HEK293 (cell line): ENCODE measurements at regions not wholly inside any gene's neighbourhood (a gene's known extent, or its start where the extent isn't known, plus 50 kb on each side); places are given as distances from the start of the nearest gene placed in this dataset.

Experiments
- EGR2 ChIP-seq: fragments of 450-650 bp; formaldehyde crosslinking; IDR thresholded peaks from 2 replicates; pipeline ENCODE4 v1.5.1; 2016; ENCODE audit warnings: low read depth, missing biosample characterization, missing genetic modification characterization
- TRIM28 ChIP-seq: IDR thresholded peaks from 2 replicates; pipeline ENCODE4 v1.6.1; 2011; ENCODE audit warnings: low read length, control low read depth, borderline replicate concordance
- ZBTB48 ChIP-seq: fragments of 450-650 bp; formaldehyde crosslinking; IDR thresholded peaks from 2 replicates; pipeline ENCODE4 v1.5.1; 2016; ENCODE audit warnings: missing biosample characterization, missing genetic modification characterization
- ZEB2 ChIP-seq: fragments of 450-650 bp; formaldehyde crosslinking; IDR thresholded peaks from 2 replicates; pipeline ENCODE4 v1.5.1; 2016; ENCODE audit warnings: missing biosample characterization, missing genetic modification characterization
- ZNF10 ChIP-seq: fragments of 450-650 bp; formaldehyde crosslinking; IDR thresholded peaks from 2 replicates; pipeline ENCODE4 v1.5.1; 2017; ENCODE audit warnings: missing biosample characterization, missing genetic modification characterization
- ZNF132 ChIP-seq: fragments of 450-650 bp; formaldehyde crosslinking; IDR thresholded peaks from 2 replicates; pipeline ENCODE4 v1.5.1; 2017; ENCODE audit warnings: missing biosample characterization, missing genetic modification characterization, borderline replicate concordance
- ZNF184 ChIP-seq: fragments of 450-650 bp; IDR thresholded peaks from 2 replicates; pipeline ENCODE4 v1.5.1; 2018; ENCODE audit warnings: missing biosample characterization, mild to moderate bottlenecking, missing genetic modification characterization
- ZNF211 ChIP-seq: fragments of 450-650 bp; formaldehyde crosslinking; IDR thresholded peaks from 2 replicates; pipeline ENCODE4 v1.5.1; 2016; ENCODE audit warnings: low read depth, missing biosample characterization, missing genetic modification characterization
- ZNF214 ChIP-seq: fragments of 450-650 bp; formaldehyde crosslinking; IDR thresholded peaks from 2 replicates; pipeline ENCODE4 v1.5.1; 2017; ENCODE audit warnings: missing biosample characterization, mild to moderate bottlenecking, missing genetic modification characterization, borderline replicate concordance
- ZNF223 ChIP-seq: fragments of 450-650 bp; formaldehyde crosslinking; IDR thresholded peaks from 2 replicates; pipeline ENCODE4 v1.5.1; 2016; ENCODE audit warnings: missing biosample characterization, missing genetic modification characterization
- ZNF366 ChIP-seq: fragments of 450-650 bp; formaldehyde crosslinking; conservative IDR thresholded peaks from 2 replicates; pipeline ENCODE4 v1.5.1; 2016; ENCODE audit warnings: missing biosample characterization, missing genetic modification characterization
- ZNF48 ChIP-seq: fragments of 450-650 bp; formaldehyde crosslinking; IDR thresholded peaks from 2 replicates; pipeline ENCODE4 v1.5.1; 2016; ENCODE audit warnings: missing biosample characterization, missing genetic modification characterization
- ZNF521 ChIP-seq: fragments of 450-650 bp; formaldehyde crosslinking; IDR thresholded peaks from 2 replicates; pipeline ENCODE4 v1.5.1; 2017; ENCODE audit warnings: missing biosample characterization, mild to moderate bottlenecking, missing genetic modification characterization
- ZNF529 ChIP-seq: fragments of 450-650 bp; formaldehyde crosslinking; IDR thresholded peaks from 2 replicates; pipeline ENCODE4 v1.5.1; 2017; ENCODE audit warnings: missing genetic modification characterization, missing biosample characterization; ENCODE audit not compliant: insufficient replicate concordance
- ZNF610 ChIP-seq: fragments of 450-650 bp; formaldehyde crosslinking; IDR thresholded peaks from 2 replicates; pipeline ENCODE4 v1.5.1; 2016; ENCODE audit warnings: missing biosample characterization, missing genetic modification characterization, borderline replicate concordance
- ZNF624 ChIP-seq: fragments of 450-650 bp; formaldehyde crosslinking; IDR thresholded peaks from 2 replicates; pipeline ENCODE4 v1.5.1; 2017; ENCODE audit warnings: missing biosample characterization, missing genetic modification characterization
- ZNF76 ChIP-seq: fragments of 450-650 bp; formaldehyde crosslinking; IDR thresholded peaks from 2 replicates; pipeline ENCODE4; 2016; ENCODE audit warnings: low read depth, missing biosample characterization, missing genetic modification characterization, borderline replicate concordance
- ZNF768 ChIP-seq: fragments of 450-650 bp; formaldehyde crosslinking; IDR thresholded peaks from 2 replicates; pipeline ENCODE4 v1.5.1; 2018; ENCODE audit warnings: missing biosample characterization, mild to moderate bottlenecking, missing genetic modification characterization
- ZNF792 ChIP-seq: fragments of 450-650 bp; formaldehyde crosslinking; IDR thresholded peaks from 2 replicates; pipeline ENCODE4 v1.5.1; 2016; ENCODE audit warnings: missing biosample characterization, missing genetic modification characterization
- ZNF830 ChIP-seq: fragments of 450-650 bp; IDR thresholded peaks from 2 replicates; pipeline ENCODE4 v1.5.0; 2018; ENCODE audit warnings: missing biosample characterization, missing genetic modification characterization, low read depth, mild to moderate bottlenecking, moderate library complexity
- ZNF843 ChIP-seq: fragments of 450-650 bp; formaldehyde crosslinking; IDR thresholded peaks from 2 replicates; pipeline ENCODE4 v1.5.1; 2016; ENCODE audit warnings: missing biosample characterization, missing genetic modification characterization
- TF ChIP-seq, protein P1 (sequence below): fragments of 450-650 bp; formaldehyde crosslinking; IDR thresholded peaks from 2 replicates; pipeline ENCODE4 v1.5.1; 2017; ENCODE audit warnings: missing biosample characterization, missing genetic modification characterization
- TF ChIP-seq, protein P2 (sequence below): fragments of 450-650 bp; formaldehyde crosslinking; IDR thresholded peaks from 2 replicates; pipeline ENCODE4 v1.5.1; 2017; ENCODE audit warnings: missing biosample characterization, missing genetic modification characterization
- TF ChIP-seq, protein P3 (sequence below): fragments of 450-650 bp; formaldehyde crosslinking; IDR thresholded peaks from 2 replicates; pipeline ENCODE4 v1.5.1; 2016; ENCODE audit warnings: missing biosample characterization, missing genetic modification characterization
- TF ChIP-seq, protein P4 (sequence below): fragments of 450-650 bp; formaldehyde crosslinking; IDR thresholded peaks from 2 replicates; pipeline ENCODE4 v1.5.1; 2016; ENCODE audit warnings: missing biosample characterization, missing genetic modification characterization
- TF ChIP-seq, protein P5 (sequence below): fragments of 450-650 bp; formaldehyde crosslinking; IDR thresholded peaks from 2 replicates; pipeline ENCODE4 v1.5.1; 2016; ENCODE audit warnings: missing biosample characterization, missing genetic modification characterization
- TF ChIP-seq, protein P6 (sequence below): fragments of 450-650 bp; formaldehyde crosslinking; IDR thresholded peaks from 2 replicates; pipeline ENCODE4 v1.5.1; 2016; ENCODE audit warnings: missing biosample characterization, missing genetic modification characterization
- TF ChIP-seq, protein P7 (sequence below): fragments of 450-650 bp; formaldehyde crosslinking; IDR thresholded peaks from 2 replicates; pipeline ENCODE4 v1.5.1; 2016; ENCODE audit warnings: missing biosample characterization, missing genetic modification characterization
- TF ChIP-seq, protein P8 (sequence below): fragments of 450-650 bp; formaldehyde crosslinking; IDR thresholded peaks from 2 replicates; pipeline ENCODE4 v1.5.1; 2016; ENCODE audit warnings: missing biosample characterization, missing genetic modification characterization

DNA sequence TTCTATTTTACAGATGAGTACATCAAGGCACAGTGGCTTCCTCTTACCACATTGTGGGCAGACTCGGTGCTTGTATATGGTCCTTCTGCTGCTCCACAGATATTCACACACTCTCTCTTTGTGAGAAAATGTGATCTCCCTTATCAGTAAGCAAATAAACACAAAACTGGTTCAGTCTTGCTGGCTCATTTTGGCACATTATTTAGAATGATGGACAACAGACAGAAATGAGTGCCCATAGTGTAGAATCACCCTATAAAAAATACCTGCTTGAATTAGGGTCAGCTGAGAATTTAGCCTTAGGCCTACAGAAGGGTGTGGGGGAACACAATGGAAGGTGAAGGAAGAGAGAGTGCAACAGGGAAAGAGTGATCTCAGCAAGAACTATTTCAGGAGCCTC, 423.1 kb downstream of the HLX start (continued):
- TF ChIP-seq, protein P1, sequence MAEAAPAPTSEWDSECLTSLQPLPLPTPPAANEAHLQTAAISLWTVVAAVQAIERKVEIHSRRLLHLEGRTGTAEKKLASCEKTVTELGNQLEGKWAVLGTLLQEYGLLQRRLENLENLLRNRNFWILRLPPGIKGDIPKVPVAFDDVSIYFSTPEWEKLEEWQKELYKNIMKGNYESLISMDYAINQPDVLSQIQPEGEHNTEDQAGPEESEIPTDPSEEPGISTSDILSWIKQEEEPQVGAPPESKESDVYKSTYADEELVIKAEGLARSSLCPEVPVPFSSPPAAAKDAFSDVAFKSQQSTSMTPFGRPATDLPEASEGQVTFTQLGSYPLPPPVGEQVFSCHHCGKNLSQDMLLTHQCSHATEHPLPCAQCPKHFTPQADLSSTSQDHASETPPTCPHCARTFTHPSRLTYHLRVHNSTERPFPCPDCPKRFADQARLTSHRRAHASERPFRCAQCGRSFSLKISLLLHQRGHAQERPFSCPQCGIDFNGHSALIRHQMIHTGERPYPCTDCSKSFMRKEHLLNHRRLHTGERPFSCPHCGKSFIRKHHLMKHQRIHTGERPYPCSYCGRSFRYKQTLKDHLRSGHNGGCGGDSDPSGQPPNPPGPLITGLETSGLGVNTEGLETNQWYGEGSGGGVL (tag by site-specific recombination): no peak
- TF ChIP-seq, protein P2, sequence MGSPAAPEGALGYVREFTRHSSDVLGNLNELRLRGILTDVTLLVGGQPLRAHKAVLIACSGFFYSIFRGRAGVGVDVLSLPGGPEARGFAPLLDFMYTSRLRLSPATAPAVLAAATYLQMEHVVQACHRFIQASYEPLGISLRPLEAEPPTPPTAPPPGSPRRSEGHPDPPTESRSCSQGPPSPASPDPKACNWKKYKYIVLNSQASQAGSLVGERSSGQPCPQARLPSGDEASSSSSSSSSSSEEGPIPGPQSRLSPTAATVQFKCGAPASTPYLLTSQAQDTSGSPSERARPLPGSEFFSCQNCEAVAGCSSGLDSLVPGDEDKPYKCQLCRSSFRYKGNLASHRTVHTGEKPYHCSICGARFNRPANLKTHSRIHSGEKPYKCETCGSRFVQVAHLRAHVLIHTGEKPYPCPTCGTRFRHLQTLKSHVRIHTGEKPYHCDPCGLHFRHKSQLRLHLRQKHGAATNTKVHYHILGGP (tag by site-specific recombination): no peak
- TF ChIP-seq ZNF132 (no peak), TRIM28 (peak; percentile 84), ZNF223 (tag by site-specific recombination) (no peak), ZEB2 (tag by site-specific recombination) (peak; percentile 50; the same call in 1 of the 2 replicates), ZNF792 (tag by site-specific recombination) (no peak), ZNF843 (peak; percentile 93), ZNF184 (tag by site-specific recombination) (no peak), ZNF768 (tag by site-specific recombination) (no peak), EGR2 (tag by site-specific recombination) (no peak), ZNF529 (no peak), ZNF48 (tag by site-specific recombination) (no peak), ZNF521 (tag by site-specific recombination) (no peak), ZNF76 (no peak), ZBTB48 (tag by site-specific recombination) (0 out of 2 replicates have a peak, but pooled peaks have one; percentile 22), ZNF10 (tag by site-specific recombination) (no peak), ZNF624 (tag by site-specific recombination) (no peak), ZNF610 (peak; percentile 71), ZNF830 (tag by site-specific recombination) (no peak), ZNF211 (tag by site-specific recombination) (no peak), ZNF214 (tag by site-specific recombination) (no peak), ZNF366 (no peak)
- TF ChIP-seq, protein P3, sequence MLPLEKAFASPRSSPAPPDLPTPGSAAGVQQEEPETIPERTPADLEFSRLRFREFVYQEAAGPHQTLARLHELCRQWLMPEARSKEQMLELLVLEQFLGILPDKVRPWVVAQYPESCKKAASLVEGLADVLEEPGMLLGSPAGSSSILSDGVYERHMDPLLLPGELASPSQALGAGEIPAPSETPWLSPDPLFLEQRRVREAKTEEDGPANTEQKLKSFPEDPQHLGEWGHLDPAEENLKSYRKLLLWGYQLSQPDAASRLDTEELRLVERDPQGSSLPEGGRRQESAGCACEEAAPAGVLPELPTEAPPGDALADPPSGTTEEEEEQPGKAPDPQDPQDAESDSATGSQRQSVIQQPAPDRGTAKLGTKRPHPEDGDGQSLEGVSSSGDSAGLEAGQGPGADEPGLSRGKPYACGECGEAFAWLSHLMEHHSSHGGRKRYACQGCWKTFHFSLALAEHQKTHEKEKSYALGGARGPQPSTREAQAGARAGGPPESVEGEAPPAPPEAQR: no peak
- TF ChIP-seq, protein P4, sequence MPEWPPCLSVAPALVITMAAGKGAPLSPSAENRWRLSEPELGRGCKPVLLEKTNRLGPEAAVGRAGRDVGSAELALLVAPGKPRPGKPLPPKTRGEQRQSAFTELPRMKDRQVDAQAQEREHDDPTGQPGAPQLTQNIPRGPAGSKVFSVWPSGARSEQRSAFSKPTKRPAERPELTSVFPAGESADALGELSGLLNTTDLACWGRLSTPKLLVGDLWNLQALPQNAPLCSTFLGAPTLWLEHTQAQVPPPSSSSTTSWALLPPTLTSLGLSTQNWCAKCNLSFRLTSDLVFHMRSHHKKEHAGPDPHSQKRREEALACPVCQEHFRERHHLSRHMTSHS (tag by site-specific recombination): no peak
- TF ChIP-seq, protein P5, sequence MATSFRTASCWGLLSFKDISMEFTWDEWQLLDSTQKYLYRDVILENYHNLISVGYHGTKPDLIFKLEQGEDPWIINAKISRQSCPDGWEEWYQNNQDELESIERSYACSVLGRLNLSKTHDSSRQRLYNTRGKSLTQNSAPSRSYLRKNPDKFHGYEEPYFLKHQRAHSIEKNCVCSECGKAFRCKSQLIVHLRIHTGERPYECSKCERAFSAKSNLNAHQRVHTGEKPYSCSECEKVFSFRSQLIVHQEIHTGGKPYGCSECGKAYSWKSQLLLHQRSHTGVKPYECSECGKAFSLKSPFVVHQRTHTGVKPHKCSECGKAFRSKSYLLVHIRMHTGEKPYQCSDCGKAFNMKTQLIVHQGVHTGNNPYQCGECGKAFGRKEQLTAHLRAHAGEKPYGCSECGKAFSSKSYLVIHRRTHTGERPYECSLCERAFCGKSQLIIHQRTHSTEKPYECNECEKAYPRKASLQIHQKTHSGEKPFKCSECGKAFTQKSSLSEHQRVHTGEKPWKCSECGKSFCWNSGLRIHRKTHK: no peak
- TF ChIP-seq, protein P6, sequence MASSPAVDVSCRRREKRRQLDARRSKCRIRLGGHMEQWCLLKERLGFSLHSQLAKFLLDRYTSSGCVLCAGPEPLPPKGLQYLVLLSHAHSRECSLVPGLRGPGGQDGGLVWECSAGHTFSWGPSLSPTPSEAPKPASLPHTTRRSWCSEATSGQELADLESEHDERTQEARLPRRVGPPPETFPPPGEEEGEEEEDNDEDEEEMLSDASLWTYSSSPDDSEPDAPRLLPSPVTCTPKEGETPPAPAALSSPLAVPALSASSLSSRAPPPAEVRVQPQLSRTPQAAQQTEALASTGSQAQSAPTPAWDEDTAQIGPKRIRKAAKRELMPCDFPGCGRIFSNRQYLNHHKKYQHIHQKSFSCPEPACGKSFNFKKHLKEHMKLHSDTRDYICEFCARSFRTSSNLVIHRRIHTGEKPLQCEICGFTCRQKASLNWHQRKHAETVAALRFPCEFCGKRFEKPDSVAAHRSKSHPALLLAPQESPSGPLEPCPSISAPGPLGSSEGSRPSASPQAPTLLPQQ (tag by site-specific recombination): peak; percentile 35; the same call in 1 of the 2 replicates
- TF ChIP-seq, protein P7, sequence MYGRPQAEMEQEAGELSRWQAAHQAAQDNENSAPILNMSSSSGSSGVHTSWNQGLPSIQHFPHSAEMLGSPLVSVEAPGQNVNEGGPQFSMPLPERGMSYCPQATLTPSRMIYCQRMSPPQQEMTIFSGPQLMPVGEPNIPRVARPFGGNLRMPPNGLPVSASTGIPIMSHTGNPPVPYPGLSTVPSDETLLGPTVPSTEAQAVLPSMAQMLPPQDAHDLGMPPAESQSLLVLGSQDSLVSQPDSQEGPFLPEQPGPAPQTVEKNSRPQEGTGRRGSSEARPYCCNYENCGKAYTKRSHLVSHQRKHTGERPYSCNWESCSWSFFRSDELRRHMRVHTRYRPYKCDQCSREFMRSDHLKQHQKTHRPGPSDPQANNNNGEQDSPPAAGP: no peak
- TF ChIP-seq, protein P8, sequence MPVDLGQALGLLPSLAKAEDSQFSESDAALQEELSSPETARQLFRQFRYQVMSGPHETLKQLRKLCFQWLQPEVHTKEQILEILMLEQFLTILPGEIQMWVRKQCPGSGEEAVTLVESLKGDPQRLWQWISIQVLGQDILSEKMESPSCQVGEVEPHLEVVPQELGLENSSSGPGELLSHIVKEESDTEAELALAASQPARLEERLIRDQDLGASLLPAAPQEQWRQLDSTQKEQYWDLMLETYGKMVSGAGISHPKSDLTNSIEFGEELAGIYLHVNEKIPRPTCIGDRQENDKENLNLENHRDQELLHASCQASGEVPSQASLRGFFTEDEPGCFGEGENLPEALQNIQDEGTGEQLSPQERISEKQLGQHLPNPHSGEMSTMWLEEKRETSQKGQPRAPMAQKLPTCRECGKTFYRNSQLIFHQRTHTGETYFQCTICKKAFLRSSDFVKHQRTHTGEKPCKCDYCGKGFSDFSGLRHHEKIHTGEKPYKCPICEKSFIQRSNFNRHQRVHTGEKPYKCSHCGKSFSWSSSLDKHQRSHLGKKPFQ (tag by site-specific recombination): peak; percentile 87
